ENCODE measurements at regions not wholly inside any gene's neighbourhood (a gene's known extent, or its start where the extent isn't known, plus 50 kb on each side); places are given as distances from the start of the nearest gene placed in this dataset.

DNA sequence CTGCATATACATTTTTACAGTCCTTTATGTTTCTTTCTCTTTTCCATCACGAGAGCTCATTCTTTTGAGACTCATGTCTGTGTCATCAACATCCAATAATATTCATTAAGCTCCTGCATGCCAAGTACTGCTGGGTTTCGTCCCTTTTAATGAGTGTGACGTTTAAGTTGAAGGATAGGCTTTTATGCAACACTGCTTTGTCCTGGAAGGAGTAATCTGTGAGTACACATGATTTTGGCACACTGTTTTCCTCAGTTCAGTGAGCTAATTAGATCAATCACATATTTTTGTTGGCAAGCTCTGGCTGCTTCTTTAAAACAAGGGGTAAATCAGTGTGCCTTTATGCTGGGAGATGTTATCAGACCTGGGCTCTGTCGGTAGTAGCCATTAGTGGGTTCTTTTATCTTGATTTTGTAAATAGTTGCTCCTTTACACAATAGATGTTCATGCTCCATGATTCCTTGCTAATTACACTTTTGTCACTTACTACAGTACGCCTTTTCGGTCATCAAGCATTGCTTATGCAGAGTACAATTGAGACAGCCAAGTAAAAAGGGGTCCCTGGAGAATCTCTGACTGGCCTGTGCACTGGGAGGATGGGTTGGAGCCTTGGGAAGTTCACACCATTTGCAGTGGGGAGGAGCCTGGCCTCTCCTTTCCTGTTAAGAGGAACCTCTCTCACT, 132.6 kb downstream of the FHIP1A start:
- no peak for TF ChIP-seq POLR2A (IDR thresholded peaks at IDR 0.05)
- TF ChIP-seq, protein P1, sequence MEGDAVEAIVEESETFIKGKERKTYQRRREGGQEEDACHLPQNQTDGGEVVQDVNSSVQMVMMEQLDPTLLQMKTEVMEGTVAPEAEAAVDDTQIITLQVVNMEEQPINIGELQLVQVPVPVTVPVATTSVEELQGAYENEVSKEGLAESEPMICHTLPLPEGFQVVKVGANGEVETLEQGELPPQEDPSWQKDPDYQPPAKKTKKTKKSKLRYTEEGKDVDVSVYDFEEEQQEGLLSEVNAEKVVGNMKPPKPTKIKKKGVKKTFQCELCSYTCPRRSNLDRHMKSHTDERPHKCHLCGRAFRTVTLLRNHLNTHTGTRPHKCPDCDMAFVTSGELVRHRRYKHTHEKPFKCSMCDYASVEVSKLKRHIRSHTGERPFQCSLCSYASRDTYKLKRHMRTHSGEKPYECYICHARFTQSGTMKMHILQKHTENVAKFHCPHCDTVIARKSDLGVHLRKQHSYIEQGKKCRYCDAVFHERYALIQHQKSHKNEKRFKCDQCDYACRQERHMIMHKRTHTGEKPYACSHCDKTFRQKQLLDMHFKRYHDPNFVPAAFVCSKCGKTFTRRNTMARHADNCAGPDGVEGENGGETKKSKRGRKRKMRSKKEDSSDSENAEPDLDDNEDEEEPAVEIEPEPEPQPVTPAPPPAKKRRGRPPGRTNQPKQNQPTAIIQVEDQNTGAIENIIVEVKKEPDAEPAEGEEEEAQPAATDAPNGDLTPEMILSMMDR (IDR thresholded peaks at IDR 0.05), result no peak
- TF ChIP-seq POLR2AphosphoS5 (IDR thresholded peaks at IDR 0.05), result no peak

Data from suprapubic skin (tissue), 4 donors.